Hepatocyte (in vitro differentiated cells): ENCODE measurements at regions not wholly inside any gene's neighbourhood (a gene's known extent, or its start where the extent isn't known, plus 50 kb on each side); places are given as distances from the start of the nearest gene placed in this dataset.

Experiments used
- DNase-seq: peaks from one replicate; pipeline ENCODE4 v3.0.0-alpha.2; 2016; ENCODE audit warnings: low spot score
- H2AFZ ChIP-seq: fragments of 200-600 bp; sonication (generic); 2 replicates; pipeline ENCODE4 v1.6.0; 2016; ENCODE audit warnings: antibody characterized with exemption, mild to moderate bottlenecking
- H3K27ac ChIP-seq: fragments of 200-600 bp; sonication (generic); 2 replicates; pipeline ENCODE4 v1.5.1; 2016; ENCODE audit warnings: mild to moderate bottlenecking
- H3K27me3 ChIP-seq: fragments of 200-600 bp; sonication (generic); 2 replicates; pipeline ENCODE4 v1.6.1; 2016
- H3K36me3 ChIP-seq: fragments of 200-600 bp; sonication (generic); replicated peaks from 2 replicates; pipeline ENCODE4 v1.5.1; 2016; ENCODE audit warnings: low read depth; ENCODE audit not compliant: insufficient read depth
- H3K4me1 ChIP-seq: fragments of 200-600 bp; sonication (generic); 2 replicates; pipeline ENCODE4 v1.5.1; 2016; ENCODE audit warnings: mild to moderate bottlenecking, moderate library complexity; ENCODE audit not compliant: insufficient read depth
- H3K4me2 ChIP-seq: fragments of 200-600 bp; sonication (generic); 2 replicates; pipeline ENCODE4 v1.6.0; 2016
- H3K4me3 ChIP-seq: fragments of 200-600 bp; sonication (generic); 2 replicates; pipeline ENCODE4 v1.5.1; 2016; ENCODE audit warnings: mild to moderate bottlenecking
- H3K79me2 ChIP-seq: fragments of 200-600 bp; sonication (generic); 2 replicates; pipeline ENCODE4 v1.6.0; 2017; ENCODE audit warnings: mild to moderate bottlenecking
- H3K9me2 ChIP-seq: fragments of 200-600 bp; sonication (generic); replicated peaks from 2 replicates; pipeline ENCODE4 v1.6.0; 2017; ENCODE audit warnings: mild to moderate bottlenecking; ENCODE audit not compliant: insufficient read depth
- H3K9me3 ChIP-seq: fragments of 200-600 bp; sonication (generic); 2 replicates; pipeline ENCODE4 v1.5.1; 2016; ENCODE audit warnings: low read depth, mild to moderate bottlenecking
- H4K20me1 ChIP-seq: fragments of 200-600 bp; sonication (generic); 2 replicates; pipeline ENCODE4 v1.6.0; 2016; ENCODE audit warnings: mild to moderate bottlenecking; ENCODE audit not compliant: insufficient read depth, poor library complexity, severe bottlenecking
- CTCF ChIP-seq: fragments of 200-600 bp; sonication (generic); IDR thresholded peaks from 2 replicates; pipeline ENCODE4 v1.5.1; 2016; ENCODE audit warnings: antibody characterized with exemption, mild to moderate bottlenecking; ENCODE audit not compliant: poor library complexity
- EZH2 ChIP-seq: fragments of 200-600 bp; sonication (generic); IDR thresholded peaks from 2 replicates; pipeline ENCODE4 v1.6.1; 2016; ENCODE audit warnings: antibody characterized with exemption, mild to moderate bottlenecking, borderline replicate concordance
- EZH2phosphoT487 ChIP-seq: fragments of 200-600 bp; sonication (generic); IDR thresholded peaks from one replicate; pipeline ENCODE4 v1.6.1; 2018; ENCODE audit warnings: antibody characterized with exemption, mild to moderate bottlenecking, low read depth, moderate library complexity; ENCODE audit not compliant: unreplicated experiment, severe bottlenecking
- WGBS: methylation state at CpG from one replicate; pipeline ENCODE4 v1.1.6; 2016; ENCODE audit warnings: low lambda C conversion rate; ENCODE audit errors: missing lambda C conversion rate; 5-methylcytosine and 5-hydroxymethylcytosine counted together

DNA sequence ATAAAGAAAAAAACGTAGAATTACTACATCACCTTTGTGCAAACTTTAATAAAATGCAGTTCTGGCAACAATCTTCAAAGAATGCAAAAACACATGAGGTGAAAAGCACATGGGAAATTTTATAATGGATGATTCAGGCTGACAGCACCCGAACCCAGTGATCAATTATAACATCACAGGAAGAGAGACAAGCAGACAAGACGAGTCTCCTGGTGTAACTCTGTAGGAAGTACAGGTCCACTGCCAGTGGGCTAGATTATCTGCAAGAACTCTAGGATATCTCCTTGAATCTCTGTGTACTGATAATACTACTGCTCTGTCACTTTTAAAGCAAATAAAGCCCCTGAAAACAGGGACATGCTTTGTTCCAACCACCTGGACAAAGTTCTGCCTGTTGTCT, 58.9 kb upstream of the NXF3 start:
- Histone ChIP-seq H3K9me2 (no peaks in the 10 kb centered on the region), H3K4me2 (peak overlapping the region; percentile 47), H3K9me3 (no peaks in the 10 kb centered on the region), H3K4me1 (no peaks in the 10 kb centered on the region), H3K79me2 (no peaks in the 10 kb centered on the region), H3K36me3 (no peaks in the 10 kb centered on the region), H2AFZ (no peak overlapping the region), H4K20me1 (no peaks in the 10 kb centered on the region), H3K4me3 (no peak overlapping the region), H3K27ac (peak overlapping the region; percentile 62), H3K27me3 (no peaks in the 10 kb centered on the region)
- 49% methylated on average over 3 of the region's 3 CpGs for WGBS
- TF ChIP-seq EZH2 (no peak), EZH2phosphoT487 (no peak), CTCF (no peak)
- DNase-seq, result no peak

DNA sequence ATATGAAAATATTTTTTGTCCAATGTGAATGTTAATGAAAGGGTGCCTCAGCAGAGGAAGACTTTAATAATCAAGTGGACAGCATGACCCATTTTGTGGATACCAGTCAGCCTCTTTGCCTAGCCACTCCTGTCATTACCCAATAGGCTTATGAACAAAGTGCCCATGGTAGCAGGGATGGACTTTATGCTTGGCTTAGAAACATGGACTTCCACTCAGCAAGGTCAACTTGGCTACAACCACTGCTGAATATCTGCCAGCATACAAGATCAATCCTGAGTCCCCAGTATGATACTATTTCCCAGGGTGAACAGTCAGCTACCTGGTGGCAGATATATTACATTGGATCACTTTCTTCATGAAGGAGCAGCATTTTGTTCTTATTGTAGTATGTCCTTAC, 56.7 kb upstream of the NXF3 start:
- no peak for DNase-seq
- no peaks in the 10 kb centered on the region for H3K9me3 ChIP-seq
- no peak overlapping the region for H2AFZ ChIP-seq

GRCh38 chrX:103148075-103148474, 55.1 kb upstream of the NXF3 start:
- Histone ChIP-seq H2AFZ (no peak overlapping the region), H3K4me3 (no peak overlapping the region), H4K20me1 (no peaks in the 10 kb centered on the region), H3K4me1 (no peaks in the 10 kb centered on the region), H3K9me2 (no peaks in the 10 kb centered on the region), H3K27ac (no peak overlapping the region), H3K27me3 (no peaks in the 10 kb centered on the region), H3K4me2 (no peak overlapping the region), H3K79me2 (no peaks in the 10 kb centered on the region), H3K36me3 (no peaks in the 10 kb centered on the region), H3K9me3 (no peaks in the 10 kb centered on the region)
- no peak for DNase-seq
- TF ChIP-seq EZH2phosphoT487, result no peak
- no peak for TF ChIP-seq EZH2
- TF ChIP-seq CTCF, result no peak
- WGBS, result 56% methylated on average over 1 of the region's 1 CpG

More for the DNA sequence above, 56.7 kb upstream of the NXF3 start:
- no peaks in the 10 kb centered on the region for H3K36me3 ChIP-seq
- no peak overlapping the region for H3K4me2 ChIP-seq
- H3K79me2 ChIP-seq, result no peaks in the 10 kb centered on the region
- H3K27me3 ChIP-seq, result no peaks in the 10 kb centered on the region
- no peak overlapping the region for H3K4me3 ChIP-seq
- no peaks in the 10 kb centered on the region for H4K20me1 ChIP-seq
- H3K4me1 ChIP-seq, result no peaks in the 10 kb centered on the region
- TF ChIP-seq EZH2, result no peak
- TF ChIP-seq EZH2phosphoT487, result no peak
- TF ChIP-seq CTCF, result no peak
- no peaks in the 10 kb centered on the region for H3K9me2 ChIP-seq
- H3K27ac ChIP-seq, result no peak overlapping the region
